ENCODE measurements at regions not wholly inside any gene's neighbourhood (a gene's known extent, or its start where the extent isn't known, plus 50 kb on each side); places are given as distances from the start of the nearest gene placed in this dataset.

DNA sequence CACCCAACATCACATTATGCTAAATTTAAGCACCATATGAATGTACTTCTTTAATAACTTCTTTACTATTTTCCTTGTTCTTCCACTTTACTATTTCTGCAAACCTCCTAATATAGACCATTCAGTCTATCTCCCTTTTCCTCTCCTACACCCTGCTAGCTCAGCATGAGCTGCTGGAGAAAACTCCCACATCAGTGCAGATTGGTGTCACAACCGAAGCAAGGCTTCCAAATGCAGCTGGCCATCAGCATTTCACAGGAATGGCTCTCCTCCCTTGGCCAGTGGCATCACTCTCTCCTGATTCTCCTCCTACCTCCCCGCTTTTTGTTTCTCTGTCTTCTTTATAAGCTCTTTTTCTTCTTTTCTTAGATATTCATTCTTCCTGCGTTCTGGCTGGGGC lies 118.7 kb upstream of the ZC3H12C start:
- DNase-seq: no peak

DNA sequence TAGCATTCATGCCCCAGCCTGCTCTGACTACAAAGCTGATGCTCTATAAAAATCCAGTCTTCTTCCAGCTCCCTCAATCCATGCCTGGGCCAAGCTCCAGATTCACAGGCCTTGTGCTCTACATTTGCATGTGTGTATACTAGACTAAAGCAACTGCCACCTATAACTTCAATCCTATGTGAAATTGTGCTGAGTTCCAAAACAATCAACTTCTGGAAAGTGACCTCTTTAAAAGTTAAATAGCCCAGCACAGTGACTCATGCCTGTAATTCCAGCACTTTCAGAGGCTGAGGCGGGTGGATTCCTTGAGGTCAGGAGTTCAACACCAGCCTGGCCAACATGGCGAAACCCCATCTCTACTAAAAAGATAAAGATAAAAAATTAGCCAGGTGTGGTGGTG lies 114.3 kb upstream of the ZC3H12C start:
- DNase-seq: no peak

DNA sequence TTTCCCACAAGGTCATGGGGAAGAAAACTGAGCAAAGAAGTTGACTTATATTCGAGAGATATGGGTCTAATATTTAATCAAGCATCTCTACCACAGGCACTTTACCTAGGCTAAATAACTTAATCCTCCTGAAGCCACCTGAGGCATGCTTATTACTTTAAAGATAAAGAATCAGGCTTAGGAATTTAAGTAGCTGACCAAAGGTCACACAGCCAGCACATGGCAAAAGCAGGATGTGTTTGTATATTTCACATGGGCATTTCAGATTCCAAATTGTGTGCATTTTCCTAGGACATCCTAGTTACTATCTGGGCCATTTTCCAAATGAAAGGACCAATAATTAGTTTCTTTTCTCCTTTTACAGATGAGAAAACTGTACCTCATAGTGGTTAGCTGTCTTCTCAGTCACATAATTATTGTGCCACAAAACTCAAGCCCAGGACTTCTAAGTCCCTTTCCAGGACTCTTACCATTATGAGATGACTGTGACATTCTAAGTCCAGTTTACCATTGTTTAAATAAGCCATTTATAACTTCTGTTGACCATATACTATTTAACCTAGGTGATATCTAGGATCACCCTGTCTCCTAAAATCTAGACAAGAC lies 112.1 kb upstream of the ZC3H12C start:
- no peak for DNase-seq

DNA sequence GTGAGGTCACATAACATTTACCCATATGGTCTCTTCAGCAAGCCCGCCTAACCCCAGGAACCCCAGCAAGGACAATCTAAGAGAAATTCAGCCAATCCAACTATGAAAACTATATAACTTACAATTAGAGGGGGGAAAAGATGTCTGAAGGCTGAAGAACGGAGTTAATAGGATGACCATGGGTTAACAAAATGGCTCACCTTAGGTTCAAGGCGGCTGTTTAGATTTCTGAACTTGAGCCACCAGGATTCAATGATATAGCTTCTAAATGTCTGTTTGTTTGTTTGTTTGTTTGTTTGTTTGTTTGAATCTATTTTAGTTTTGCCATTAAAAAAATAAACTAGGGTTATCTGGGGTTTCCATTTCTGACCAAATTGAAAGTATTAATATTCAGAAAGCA lies 109.8 kb upstream of the ZC3H12C start:
- DNase-seq: no peak

DNA sequence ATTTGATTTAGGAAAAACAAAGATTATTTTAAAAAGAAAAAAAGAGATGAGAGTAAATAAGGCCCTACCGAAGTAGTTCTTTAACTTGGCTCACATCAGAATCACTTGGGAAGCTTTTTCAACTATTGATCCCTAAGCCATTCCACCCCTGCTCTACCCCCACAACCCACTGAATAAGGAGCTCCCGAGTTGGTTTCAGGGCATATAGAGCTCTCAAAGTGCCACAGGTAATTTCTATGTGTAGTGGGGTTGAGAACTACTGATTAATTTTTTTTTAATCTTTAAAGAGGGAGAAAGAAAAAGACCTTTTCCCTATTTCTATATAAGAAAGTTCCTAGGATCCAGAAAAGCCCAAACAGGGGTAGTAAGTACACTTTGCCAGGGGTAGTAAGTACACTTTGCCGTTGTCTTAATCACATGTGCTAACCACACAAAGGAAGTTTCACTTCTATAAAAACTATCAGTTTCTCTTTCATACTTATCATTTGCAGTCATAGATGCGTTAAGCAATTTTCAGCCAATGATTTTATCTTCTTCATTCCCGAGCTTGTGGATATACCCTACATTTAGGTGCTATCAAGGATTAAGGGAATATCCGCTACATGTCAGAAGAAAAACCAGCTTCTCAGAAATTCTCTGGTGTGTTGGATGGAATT lies 108.4 kb upstream of the ZC3H12C start:
- no peak for DNase-seq

GRCh38 chr11:109986488-109986887 lies 106.7 kb upstream of the ZC3H12C start:
- no peak for DNase-seq

DNA sequence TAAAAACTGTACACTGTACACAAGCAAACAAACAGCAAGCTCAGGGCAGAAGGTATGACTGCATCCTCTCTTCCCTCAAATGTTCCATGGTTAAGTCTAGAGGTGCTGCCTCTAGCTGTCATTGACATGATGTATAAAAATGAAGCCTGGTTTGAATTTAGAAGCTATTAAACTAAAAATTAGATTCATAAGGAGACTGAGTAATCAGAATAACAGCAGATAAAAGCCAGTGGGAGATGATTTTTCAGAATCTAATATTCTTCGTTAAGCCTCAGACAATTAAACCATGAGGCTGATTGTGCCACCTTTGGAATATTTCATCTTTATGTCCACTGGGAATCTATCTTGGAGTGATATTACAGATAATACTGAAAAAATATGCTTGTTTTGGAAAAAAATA lies 101.4 kb upstream of the ZC3H12C start:
- DNase-seq: no peak

GRCh38 chr11:109993786-109994185 lies 99.4 kb upstream of the ZC3H12C start:
- no peak for DNase-seq

GRCh38 chr11:109994907-109995306 lies 98.3 kb upstream of the ZC3H12C start:
- DNase-seq: no peak

- no peak for DNase-seq
Measured at GRCh38 chr11:109996060-109996459, 97.1 kb upstream of the ZC3H12C start.

DNA sequence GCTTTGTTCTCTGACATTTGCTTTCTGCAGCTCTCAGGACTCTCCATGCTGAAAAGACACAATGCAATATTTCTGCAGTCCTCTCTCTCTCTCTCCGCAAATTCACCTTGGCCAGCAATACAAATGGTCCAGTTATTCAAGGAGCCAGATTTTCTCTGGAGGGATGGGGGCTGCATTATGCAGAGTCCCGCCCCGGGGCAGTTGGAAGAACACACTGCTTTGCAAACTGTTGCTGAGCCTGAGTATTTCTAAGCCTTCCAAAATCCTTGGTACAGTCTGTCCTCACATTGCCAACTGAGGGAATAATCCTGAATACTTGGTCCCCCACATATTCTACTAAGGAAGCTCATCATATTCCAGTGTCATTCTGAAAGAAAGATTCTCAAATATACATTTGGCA lies 94.3 kb upstream of the ZC3H12C start:
- no peak for DNase-seq

- no peak for DNase-seq
Measured at GRCh38 chr11:110000031-110000502, 93.1 kb upstream of the ZC3H12C start.

DNA sequence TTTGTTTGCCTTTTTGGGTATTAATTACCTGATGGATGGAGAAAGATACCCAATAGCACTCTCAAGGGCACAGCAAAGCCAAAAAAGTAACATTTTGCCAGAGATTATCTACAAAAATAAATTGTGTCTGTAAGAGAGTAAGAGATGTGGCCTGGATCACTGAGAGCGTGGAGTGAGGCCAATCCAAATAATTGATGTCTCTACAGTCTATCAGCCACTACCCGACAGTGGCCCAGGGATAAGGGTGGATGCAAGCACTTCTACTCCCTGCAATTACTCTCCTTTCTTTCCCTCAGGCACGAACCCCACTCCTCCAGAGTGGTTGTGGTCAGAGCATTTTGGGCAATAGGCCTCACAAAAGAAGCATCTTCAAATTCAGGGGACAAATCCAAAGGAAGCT lies 92.3 kb upstream of the ZC3H12C start:
- no peak for DNase-seq

GRCh38 chr11:110003426-110003825 lies 89.8 kb upstream of the ZC3H12C start:
- DNase-seq: no peak

GRCh38 chr11:110011595-110011994 lies 81.6 kb upstream of the ZC3H12C start:
- DNase-seq: no peak

GRCh38 chr11:110015695-110016094 lies 77.5 kb upstream of the ZC3H12C start:
- DNase-seq: no peak

GRCh38 chr11:110019675-110020074 lies 73.5 kb upstream of the ZC3H12C start:
- DNase-seq: no peak

DNA sequence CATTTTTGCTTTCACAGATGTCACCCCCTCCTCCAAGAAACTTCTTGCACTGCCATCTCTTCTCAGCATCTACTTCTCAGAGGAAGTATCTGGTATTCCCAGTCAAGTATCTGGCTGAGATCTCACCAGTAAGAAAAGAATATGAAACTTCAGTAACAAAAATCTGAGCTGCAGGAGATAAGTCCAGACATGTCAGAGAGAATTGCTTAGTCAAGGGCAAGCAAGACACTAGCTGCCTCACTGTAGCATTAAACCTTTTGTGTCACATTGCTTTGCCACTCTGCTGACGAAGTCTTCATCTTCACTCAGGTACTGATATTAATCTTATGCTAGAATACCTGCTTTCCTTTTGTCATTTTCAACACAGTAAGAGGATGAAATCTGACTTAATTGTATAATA lies 70.6 kb upstream of the ZC3H12C start:
- no peak for DNase-seq

DNA sequence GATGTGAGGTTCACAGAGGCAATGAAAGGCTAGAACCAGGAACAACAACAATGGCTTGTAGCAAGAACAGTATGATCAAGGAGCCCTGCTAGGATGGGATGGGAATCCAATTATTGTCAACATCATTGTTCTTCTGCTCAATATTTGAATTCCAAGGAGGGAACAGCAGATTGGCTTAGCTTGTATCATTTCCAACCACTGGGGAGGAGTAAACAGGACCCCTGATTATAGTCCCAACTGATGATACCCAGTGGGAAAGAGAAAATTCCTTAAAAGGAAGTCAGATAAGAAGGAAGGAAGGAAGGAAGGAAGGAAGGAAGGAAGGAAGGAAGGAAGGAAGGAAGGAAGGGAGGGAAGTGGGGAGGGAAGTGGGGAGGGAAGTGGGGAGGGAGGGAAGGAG lies 69.5 kb upstream of the ZC3H12C start:
- DNase-seq: no peak

DNA sequence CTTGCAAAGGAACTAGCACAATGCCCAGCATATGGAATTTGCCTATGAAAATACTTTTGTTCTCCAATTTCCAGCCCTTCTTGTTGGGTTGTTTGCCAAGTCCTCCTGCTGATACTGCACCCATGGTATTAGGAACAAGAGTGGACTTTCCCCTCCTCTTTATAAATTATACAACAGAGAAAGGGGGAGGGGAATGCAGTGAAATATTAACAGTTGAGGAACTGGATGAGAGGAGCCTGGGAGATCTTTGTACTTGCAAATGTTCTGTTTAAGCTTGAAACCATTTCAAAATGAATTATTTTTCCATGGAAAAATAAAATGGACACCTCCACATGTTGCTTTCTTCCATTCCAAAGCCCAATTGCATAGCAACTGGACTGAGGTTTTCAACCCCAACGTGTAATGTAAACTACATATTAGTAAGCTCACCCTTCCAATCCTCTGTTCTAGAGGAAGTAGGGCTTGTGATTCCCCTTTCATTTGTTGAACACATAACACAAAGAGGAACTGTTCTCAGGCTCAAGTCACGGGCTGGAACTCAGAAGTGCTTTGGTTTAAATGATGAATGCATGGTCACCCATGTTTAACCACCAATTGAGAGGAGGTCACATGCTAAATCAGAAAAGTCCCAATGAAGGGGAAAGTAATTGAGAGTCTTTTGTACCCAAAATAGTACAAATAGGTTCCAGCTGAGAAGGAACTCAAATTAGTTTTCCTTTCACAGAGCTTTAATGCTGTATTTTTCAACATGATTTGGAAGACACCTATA lies 66.2 kb upstream of the ZC3H12C start:
- DNase-seq: no peak

GRCh38 chr11:110027627-110028371 lies 65.4 kb upstream of the ZC3H12C start:
- no peak for DNase-seq

DNA sequence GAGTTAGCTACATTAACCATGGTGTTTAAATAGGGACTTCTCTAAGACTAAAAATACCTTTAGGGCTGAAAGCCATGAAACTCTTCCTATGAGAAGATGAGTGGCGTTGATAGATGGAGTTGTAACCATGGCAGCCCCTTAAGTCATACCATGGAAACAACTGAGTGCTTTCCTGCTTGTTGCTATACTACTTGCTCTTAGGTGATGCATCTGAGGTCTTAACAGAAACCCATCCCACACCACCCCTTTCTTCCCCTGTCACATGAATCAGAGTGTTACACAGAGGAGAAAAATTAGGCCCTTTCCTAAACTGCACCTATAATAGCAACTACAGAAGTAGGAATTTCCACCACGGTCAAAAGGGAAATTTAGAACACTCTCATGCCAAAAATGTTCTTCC lies 64.3 kb upstream of the ZC3H12C start:
- no peak for DNase-seq

DNA sequence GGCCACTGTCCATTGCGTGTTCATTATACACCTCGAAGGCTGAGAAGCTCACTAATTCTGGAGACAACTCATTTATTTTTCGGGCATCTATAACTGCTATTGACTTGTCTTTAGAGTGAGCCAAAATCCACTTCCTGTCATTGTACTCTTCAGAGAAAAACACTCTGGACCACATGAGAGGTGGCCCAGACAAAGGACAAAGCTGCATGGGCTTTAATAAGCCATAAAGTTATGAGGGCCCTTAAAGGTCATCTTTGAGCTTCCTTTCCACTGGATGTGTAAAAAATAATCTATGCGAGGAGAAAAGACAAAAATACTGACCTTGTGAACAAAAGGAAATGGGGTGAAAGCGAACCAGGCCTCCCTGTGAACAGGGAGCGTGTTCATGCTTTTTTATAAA lies 63.5 kb upstream of the ZC3H12C start:
- no peak for DNase-seq

DNA sequence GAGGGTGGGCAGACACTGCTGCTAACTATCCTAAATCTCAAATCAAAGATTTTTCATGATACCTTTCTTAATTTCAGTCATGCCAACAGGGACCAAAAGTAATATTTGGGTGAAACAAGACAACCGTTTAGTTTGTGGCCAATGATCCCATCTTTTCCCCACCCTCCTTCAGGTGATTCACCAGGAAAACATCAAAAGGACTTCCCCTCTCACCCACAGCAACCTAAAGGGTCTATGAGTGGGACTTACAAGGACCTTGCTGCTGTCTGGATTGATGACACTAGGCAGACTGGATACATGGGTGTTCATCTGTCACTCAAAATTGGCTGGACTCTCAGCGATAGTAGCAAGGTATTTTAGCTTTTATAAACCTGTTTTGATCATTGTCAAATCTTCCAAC lies 62.0 kb upstream of the ZC3H12C start:
- DNase-seq: no peak

Measured in NCI-H524 (cell line).